LNCAP (cell line): ENCODE measurements at regions not wholly inside any gene's neighbourhood (a gene's known extent, or its start where the extent isn't known, plus 50 kb on each side); places are given as distances from the start of the nearest gene placed in this dataset.

Source experiments
- TF ChIP-seq, protein P1 (sequence below): fragments of 450-650 bp; IDR thresholded peaks from 2 replicates; pipeline ENCODE4 v1.5.1; 2017; ENCODE audit warnings: mild to moderate bottlenecking

DNA sequence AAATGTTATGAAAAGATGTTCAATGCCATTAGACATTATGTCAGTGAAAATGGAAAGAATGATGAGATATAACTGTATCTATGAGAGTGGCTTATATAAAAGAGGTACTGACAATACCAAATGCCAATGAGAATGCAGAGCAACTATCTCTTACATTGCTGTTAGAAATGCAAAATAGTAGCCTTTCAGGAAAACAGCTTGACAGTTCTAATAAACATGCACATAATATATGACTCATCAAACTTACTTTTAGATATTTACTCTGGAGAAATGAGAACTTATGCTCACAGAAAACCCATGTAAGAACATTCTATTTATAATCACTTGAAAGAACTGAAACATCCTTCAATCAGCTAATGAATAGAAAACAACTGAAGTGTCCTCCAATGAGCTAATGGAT, 996.7 kb upstream of the ADGRL4 start:
- TF ChIP-seq, protein P1, sequence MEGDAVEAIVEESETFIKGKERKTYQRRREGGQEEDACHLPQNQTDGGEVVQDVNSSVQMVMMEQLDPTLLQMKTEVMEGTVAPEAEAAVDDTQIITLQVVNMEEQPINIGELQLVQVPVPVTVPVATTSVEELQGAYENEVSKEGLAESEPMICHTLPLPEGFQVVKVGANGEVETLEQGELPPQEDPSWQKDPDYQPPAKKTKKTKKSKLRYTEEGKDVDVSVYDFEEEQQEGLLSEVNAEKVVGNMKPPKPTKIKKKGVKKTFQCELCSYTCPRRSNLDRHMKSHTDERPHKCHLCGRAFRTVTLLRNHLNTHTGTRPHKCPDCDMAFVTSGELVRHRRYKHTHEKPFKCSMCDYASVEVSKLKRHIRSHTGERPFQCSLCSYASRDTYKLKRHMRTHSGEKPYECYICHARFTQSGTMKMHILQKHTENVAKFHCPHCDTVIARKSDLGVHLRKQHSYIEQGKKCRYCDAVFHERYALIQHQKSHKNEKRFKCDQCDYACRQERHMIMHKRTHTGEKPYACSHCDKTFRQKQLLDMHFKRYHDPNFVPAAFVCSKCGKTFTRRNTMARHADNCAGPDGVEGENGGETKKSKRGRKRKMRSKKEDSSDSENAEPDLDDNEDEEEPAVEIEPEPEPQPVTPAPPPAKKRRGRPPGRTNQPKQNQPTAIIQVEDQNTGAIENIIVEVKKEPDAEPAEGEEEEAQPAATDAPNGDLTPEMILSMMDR = no peak

DNA sequence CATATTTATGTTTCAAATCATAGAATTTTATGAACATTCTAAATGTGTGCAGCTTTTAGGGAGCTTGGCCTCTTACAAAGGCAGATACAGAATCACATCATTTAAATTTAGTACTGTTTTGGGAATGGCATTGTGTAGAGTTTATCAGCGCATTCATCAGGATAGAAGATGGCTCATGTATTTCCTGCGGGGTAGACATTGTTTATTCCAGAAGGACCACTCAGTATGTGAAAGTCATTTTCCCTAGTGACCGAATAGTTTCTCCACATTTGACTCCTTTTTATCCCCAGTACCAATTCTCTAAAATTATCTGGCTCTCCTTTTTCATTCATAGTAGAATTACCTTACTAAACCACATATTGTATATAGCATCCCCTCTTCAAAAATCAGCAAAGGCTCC, 981.9 kb upstream of the ADGRL4 start:
- TF ChIP-seq, protein P1 = no peak

DNA sequence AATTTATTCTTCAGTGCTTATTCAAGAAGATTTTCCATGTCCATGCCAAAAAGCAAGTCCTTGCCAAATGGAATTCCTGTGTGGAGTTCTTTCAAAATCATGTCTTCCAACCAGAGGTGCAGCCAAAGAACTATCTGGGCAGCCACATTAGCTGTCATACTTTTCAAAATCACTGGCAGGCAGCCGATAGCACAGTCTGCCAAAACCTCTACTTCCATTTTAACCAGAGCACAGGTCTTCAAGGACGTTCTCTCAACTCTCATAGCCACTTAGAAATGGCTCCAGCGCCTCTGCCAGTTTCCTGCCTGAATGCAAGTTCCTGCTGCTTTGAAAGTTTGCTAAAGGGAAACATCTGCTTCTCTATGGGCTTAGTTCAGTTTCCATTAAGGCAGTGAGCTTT, 975.7 kb upstream of the ADGRL4 start:
- TF ChIP-seq, protein P1 = no peak

DNA sequence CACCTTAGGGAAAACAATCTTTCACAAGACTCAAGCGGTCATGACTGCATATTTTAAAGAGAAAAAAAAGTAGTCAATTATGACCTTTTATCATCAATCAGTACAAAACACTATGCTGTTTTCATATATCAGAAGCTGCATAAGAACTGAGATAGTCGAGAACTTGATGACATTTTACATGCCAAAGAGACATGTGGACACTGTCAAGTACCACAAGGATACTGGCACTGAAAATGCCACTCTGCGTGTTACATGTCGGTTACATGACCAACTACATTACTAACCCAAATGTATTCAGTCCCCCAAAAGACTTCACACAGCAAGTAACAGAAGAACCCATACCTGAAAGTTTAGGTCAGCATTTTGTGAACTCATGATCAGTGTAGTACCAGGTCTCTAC, 975.0 kb upstream of the ADGRL4 start:
- TF ChIP-seq, protein P1 = no peak

DNA sequence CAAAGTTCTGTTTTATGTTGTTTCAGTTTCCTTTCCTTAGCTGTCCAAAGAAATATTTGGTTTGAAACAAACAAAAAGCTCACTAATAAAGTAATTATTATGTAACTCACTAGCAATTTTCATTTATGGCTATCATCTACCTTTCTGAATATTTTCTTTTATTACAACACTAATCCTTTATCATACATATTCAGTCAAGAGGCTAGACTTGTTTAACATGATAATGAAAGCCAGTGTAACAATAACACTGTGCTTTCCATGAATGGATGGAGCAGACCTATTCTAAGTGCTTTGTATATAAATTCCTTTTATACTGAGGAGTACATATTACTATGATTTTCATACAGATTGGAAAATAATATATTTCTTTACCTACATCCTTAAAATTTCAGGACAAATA, 972.8 kb upstream of the ADGRL4 start:
- TF ChIP-seq, protein P1 = no peak

DNA sequence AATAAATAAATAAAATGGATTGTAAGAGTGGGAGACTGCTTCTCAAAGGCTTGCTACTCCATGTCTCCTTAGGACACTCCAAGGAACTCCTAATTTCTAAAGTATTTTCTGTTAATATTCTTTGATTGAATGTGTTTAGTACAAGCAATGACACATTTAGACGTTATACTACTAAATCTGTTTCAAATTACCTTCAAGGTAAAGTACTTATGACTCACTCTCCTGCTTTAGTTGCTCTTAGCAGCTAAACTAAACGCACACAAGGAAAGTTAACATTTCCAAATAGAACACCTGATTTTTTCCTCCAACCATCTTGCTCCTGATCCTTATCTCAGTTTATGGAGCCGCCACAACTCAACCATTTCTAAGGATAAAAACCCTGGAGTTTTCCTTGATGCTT, 969.8 kb upstream of the ADGRL4 start:
- TF ChIP-seq, protein P1 = no peak

DNA sequence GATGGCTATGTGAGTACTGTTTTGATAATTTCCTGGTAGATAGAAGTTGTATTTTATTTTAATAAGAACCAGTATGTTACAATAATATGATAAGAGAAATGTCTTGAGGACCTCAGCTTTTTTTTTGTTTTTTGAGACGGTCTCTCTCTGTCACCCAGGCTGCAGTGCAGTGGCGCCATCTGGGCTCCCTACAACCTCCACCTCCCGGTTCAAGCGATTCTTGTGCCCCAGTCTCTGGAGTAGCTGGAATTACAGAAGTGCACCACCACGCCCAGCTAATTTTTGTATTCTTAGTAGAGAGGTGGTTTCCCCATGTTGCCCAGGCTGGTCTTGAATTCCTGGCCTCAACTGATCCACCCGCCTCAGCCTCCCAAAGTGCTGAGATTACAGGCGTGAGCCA, 968.1 kb upstream of the ADGRL4 start:
- TF ChIP-seq, protein P1 = no peak

DNA sequence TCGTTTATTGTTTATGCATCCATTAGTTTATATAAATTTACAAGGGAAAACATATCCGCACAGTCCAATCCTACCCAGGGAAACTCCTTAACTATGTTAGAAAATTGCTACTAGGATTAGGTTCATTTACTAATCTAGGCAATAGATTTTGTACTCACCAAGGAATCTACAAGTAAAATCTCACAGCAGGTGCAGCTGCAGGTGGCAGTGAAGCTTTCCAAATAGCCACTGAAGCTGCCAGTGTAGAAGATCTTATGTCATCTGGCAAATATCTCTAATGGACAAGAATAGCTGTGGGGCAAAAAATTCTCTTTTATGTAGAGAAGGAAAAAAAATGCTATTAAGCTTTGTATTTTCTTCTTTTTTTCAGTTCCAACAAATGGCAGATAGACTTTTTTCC, 963.4 kb upstream of the ADGRL4 start:
- TF ChIP-seq, protein P1 = no peak
